Left ventricle myocardium superior (tissue), 1 donor: ENCODE measurements at regions not wholly inside any gene's neighbourhood (a gene's known extent, or its start where the extent isn't known, plus 50 kb on each side); places are given as distances from the start of the nearest gene placed in this dataset.

ENCODE experiments used
- ATAC-seq: fragments of 200-7000 bp; cut with Tn5 transposase; one replicate; pipeline ENCODE4 v1.9.1; 2020; ENCODE audit warnings: mild to moderate bottlenecking, moderate library complexity
- DNase-seq: peaks from one replicate; pipeline ENCODE4 v3.0.0-alpha.2; 2020
- intact Hi-C: fragments of 100-400 bp; cut with micrococcal nuclease; formaldehyde crosslinking; loops from one replicate; pipeline ENCODE4 v1.11.0; 2022
- donor health status: DM: no; HTN: yes; CAD: no; lungs with severe emphysema.

DNA sequence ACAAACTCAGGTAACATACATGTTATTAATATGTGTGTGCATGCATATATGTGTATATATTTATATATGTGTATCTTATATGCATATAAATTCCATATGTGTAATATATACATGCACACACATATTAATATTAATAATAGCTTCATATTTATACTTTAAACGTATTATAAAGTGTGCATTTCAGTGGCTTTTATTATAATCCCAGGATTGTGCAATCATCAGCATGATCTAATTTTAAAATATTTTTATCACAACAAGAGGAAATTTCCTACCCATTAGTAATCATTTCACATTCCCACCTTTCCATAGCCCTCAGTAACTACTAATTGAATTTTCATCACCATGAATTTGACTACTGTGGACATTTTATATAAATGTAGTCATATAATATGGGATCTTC is 2211.9 kb upstream of the TENM3 start:
- no peak for DNase-seq
- intact Hi-C loops, result no loop called here
- no peak for ATAC-seq

DNA sequence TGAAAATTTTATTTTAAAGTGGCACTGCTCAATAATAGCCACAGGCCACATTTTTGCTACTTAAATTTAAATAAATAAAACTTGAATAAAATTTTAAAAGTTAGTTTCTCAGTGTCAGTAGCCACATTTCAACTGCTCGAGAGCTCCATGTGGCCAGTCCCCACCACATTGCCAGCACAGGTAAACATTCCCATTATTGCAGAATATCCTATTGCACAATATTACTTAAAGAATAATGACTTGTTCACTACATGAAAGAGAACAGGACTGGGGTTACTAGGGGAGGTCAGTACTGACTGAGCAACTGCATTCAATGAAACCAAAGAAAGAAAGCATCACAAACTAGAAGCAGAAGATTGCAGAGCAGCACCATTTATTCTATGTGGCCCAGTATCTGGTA is 2201.6 kb upstream of the TENM3 start:
- intact Hi-C loops, result no loop called here
- DNase-seq (no peak), ATAC-seq (no peak)

DNA sequence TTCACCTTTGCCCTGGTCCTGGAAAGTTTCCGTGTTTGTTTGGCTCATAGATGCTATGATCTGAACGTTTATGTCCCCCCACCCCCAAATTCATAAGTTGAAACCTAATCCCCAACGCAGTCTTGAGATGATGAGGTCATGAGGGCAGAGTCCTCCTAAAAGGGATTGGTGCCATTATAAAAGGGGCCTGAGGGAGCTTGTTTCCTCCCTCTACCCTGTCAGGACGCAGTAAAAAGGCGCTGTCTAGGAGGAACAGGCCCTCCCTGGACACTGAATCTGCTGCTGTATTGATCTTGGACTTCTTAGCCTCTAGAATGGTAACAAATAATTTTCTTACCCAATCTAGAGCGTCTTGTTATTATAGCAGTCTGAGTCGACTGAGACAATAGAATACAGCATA is 2190.6 kb upstream of the TENM3 start:
- DNase-seq (no peak), ATAC-seq (no peak)
- intact Hi-C loops, result no loop called here

DNA sequence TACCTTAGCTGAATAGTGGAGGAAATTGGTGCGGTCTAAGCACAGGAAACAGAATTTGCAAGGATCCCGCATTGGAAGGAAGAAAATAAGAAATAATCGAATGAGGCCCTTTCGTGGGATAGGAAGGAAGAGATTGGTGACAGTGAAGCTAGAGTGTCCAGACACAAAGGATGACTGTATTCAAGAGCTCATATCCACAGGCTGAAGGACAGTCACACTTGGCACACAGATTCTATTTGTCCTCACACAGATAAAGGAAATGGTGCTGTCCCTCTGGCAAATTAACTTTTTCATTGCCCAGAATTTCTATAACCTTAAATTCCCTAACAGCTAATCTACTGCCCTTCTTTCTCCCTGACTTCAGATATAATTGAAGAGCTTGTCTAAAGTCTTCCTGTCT is 2188.9 kb upstream of the TENM3 start:
- intact Hi-C loops, result no loop called here
- ATAC-seq (no peak), DNase-seq (no peak)

DNA sequence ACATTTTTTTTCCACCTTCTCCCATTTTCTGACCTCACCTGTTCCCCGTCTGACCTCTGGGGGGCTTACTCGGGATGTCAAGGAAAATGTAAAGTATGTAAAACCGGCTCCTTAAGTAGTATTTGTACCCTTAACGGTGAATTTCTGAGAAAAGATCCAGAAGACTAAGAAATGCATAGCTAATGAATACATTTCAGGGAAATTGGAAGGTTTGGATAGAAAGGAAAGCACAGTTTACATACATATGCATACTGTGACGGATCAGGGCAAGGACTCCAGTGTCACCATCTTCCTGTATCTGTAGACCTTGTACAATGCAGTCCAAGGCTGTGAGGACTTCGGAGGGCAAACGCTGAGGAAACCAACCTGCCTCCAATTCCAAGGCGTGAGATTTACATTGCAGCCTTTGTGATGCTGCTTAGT is 2185.9 kb upstream of the TENM3 start:
- intact Hi-C loops, result no loop called here
- ATAC-seq (no peak), DNase-seq (no peak)

DNA sequence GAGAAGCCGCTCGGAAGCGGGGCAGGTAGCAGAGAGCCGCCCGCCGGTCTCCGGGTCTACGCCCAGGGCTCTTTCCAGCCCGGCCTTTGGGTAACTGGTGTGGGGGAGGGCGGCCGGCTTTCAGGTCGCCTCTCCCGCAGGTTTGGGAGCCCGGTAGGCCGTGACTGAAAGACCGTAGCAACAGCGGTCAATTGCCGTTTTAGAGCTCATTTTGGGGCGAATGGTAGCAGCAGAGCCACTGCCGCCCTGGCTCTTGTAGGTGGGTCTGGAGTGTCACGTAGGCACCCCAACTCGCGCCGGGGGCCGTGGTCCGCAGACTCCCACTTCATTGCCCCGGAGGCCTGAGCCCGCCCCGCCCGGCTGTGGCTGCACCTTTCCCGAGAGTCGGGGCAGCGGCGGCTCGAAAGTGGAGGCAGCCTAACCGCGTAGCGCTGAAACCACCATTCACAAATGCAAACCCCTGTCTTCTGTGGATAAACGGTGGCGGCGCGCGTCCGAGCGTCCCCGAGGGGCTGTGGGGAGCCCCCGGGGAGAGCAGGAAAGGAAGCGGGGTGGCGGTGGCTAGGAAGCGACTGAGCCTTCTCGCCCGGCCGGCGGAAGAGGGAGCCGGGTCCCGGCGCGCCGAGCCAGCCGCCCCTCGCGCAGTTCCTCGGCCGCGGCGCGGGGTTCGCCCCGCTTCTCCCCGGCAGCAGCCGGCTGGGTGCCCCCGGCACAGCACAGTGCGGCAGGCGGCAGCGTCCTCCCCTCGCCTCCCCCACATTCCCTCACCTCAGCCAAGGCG is 2185.1 kb upstream of the TENM3 start:
- intact Hi-C loops, result no loop called here
- DNase-seq, result peak; percentile 27
- ATAC-seq, result no peak

DNA sequence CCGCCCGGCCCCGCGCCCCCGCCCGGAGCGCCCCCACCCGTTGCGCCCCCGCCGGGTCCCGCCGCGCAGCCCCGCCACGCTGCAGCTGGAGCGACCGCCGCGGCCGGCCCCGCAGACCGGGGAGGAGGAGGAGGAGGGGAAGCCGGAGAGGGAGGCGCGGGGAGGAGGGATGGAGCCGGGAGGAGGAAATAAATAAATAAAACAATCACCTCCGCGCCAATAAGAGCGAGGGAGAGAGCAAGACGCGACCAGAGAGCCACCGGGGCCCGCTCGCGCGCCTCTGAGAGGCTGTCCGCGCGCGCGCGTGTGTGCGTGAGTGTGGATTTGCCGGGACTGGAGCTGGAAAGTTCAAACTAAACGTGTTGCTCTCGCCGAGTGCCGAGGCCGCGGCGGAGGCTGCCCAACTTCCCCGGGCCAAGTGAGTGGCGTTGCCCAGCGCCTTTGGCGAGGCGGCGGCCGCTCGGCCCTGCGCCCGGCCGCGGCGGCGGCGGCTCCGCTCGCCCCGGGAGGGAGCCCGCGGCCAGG is 2184.4 kb upstream of the TENM3 start:
- DNase-seq, result peak; percentile 32
- ATAC-seq, result peak; percentile 48
- intact Hi-C loops, result no loop called here

DNA sequence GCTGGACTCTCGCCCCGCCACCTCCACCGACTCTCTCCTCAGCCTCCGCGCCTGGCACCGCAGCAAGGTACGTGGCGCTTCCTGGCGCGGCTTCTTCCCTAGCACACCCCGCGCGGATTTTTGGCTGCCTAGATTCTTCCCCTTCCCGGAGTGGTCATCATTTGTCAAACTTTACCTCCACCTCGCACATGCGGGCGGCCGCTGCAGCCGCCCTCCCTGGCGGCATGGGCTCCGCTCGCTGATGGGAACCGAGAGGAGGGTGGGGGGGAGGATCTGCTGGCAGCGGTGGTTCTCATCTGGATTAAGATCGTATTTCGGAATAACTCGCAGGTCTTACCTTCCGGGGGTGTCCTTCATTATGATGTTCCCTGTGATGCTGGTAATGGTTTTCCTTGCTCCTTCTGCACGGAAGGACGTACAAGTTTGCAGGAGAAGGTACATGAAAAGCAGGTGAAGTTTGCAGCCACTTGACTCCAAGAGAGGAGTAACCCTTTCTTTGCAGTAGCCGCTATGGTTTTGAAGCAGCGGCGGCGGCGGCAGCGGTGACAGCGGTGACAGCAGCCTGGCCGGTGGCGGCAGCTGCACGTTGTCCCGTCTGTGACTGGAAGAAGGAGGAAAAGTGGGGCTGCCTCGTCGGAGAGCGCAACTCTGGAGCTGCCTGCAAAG is 2183.9 kb upstream of the TENM3 start:
- DNase-seq (no peak), ATAC-seq (no peak)
- intact Hi-C loops, result no loop called here

DNA sequence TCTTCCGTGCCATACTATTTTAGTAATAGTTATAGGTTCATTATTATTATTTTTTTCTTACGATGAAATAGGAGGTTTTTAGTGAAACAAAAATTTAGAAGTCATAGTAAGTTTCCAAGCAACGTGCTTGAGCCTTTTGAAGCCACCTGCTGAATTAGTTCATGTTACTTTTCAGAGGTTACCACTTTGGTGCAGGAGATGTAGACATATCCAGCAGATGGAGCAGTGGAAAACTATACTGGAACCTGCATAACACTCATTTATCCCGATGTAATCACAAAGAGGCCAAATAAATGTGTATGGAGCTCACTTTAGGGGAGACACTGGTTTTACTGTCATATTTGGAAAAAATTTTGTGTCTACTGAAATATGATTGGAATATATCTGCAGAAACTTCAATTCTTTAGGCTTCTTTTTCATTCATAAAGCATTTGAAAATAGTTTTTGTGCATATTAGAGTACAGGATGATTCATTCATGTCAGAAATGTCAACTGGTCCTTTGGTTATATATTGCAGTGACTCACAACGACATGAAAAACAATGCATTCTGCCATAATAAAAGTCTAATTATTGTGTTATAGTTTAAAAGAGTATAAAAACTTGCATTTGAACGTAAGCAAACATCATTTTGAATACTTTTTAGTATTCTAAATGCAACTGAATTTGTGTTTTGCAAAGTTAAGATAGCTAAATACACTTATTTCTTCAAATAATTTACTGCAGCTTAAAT is 2182.9 kb upstream of the TENM3 start:
- intact Hi-C loops, result no loop called here
- ATAC-seq (no peak), DNase-seq (no peak)

DNA sequence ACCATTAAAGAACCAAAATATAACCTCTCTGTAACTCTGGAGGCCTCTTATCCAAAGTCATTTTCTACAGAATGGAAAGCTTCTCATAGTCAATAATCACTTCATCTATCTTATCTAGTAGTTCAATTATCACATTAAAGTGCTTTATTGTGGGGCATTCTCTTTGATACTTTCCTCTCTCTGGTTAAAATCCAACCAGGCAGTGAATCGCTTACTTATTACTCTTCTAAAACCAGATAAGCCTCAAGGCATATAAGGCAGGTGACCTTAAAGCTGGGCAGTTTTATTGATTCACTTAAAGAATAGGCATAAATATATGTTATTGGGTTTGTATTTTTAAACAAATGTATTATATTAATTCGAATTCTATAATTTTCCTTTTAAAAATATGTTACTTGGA is 2162.1 kb upstream of the TENM3 start:
- DNase-seq, result no peak
- intact Hi-C loops, result no loop called here
- ATAC-seq, result no peak

DNA sequence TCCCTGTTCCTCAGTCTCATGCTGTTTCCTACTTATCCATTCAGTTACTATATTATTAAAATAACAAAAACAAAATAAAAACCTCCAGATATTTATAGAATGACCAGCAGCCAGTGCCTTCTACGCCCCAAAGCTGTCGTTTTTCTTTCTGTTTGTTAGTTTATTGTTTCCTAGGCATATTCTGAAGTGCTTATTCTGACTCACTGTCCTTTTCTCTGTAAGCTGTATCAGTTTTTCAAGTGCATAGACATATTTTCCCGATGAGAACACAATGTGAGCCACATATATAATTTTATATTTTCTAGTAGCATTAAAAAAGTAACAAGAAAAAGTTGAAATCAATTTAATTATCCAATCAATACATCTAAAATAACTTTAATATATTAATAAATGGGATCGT is 2158.6 kb upstream of the TENM3 start:
- DNase-seq (no peak), ATAC-seq (no peak)
- intact Hi-C loops, result no loop called here

DNA sequence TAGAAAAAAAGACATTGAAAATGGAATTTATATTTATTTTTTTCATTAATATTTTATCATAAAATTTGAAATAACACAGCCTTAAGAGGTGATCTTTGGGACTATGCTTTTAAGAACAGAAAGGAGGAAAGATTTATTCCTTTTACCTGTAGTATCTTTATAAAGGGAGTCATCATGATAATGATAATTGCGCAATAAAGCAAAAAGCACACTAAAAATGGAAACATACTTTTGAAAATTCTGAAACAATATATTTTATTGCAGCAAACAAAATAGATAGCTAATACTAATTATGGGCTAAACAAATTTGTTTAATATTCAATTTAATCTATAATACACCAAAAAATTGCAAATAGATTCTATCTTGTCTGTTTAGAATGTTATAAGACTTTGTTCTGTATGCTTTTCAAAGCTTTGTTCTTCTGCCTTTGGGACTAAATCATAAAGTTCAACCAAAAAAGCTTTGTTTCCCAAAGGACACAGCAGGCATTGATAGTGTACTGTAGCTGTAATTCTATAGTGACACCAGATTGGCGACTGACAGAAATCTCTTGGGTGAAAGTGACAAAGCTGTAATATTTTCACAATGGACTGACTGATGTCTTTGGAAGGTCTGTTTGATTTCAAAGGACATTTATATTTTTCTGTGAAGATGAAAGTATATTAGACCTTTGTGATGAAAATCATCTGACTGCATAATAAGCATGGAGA is 2156.6 kb upstream of the TENM3 start:
- no peak for ATAC-seq
- no peak for DNase-seq
- intact Hi-C loops, result no loop called here

DNA sequence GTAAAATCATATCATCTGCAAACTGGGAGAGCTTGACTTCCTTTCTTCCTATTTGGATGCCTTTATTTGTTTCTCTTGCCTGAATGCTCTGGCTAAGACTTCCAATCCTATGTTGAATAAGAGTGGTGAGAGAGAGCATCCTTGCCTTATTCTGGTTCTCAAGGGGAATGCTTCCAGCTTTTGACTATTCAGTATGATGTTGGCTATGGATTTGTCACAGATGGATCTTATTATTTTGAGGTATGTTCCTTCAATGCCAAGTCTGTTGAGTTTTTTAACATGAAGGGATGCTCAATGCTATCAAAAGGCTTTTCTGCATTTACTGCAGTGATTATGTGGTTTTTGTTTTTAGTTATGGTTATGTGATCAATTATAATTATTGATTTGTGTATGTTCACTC is 2144.6 kb upstream of the TENM3 start:
- no peak for DNase-seq
- intact Hi-C loops, result no loop called here
- no peak for ATAC-seq

DNA sequence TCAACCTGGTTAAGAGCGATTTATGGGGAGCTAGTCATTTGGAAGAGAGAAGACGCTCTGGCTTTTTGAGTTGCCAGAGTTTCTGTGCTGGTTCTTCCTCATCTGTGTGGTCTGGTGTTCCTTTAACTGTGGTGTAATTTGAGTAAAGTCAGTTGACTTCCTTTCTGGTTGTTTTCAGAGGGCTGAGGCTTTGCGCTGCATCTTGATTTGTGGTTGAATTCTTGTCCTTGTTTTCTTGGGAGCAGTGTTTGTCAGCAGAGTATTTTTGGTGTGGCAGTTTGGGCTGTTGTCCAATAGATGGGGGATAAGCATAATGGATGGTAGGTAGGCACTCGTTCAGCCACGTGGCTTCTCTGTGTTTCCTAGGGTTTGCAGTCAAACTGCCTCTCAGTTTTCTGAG is 2143.2 kb upstream of the TENM3 start:
- ATAC-seq (no peak), DNase-seq (no peak)
- intact Hi-C loops, result no loop called here

DNA sequence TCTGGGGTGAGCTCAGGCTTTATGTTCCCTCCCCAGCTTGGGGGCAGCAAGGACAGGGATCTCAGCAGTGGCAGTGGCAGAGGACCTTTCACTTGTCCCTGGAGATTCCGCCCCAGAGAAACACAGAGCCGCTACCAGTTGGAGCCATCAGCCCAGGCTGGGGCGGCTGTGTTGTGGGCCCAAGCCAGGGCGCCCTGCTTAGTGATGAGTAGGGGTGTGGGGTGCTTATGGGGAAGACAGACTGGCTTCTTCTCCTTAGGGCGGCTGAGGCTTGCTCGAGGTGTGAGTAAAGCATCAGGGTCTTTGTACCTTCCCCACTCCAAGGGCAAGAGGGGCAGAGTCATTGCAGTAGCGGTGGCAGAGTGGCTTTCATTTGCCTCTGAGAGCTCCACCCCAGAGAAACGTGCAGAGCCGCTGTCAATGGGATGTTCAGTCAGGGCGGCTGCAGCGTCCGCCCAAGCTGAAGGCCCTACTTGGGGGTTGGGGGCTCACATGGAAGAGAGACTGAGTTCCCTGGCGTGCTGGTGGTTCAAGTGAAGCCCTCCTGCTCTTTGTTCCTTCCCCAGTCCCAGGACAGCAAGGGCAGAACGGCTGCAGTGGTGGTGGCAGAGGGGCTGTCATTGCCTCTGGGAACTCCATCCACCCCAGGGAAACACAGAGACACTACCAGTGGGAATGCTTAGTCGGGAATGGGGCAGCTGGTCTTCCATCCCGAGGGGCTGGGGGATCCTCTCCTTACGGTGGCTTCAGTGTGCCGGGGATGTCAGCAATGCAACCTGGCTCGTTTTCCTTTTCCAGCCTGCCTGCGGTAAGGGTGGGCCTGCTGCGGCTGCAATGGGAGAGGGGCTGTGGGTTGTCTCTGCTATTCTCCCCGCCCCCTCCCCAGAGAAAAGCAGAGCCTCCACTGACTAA is 2142.5 kb upstream of the TENM3 start:
- DNase-seq, result no peak
- intact Hi-C loops, result no loop called here
- no peak for ATAC-seq

DNA sequence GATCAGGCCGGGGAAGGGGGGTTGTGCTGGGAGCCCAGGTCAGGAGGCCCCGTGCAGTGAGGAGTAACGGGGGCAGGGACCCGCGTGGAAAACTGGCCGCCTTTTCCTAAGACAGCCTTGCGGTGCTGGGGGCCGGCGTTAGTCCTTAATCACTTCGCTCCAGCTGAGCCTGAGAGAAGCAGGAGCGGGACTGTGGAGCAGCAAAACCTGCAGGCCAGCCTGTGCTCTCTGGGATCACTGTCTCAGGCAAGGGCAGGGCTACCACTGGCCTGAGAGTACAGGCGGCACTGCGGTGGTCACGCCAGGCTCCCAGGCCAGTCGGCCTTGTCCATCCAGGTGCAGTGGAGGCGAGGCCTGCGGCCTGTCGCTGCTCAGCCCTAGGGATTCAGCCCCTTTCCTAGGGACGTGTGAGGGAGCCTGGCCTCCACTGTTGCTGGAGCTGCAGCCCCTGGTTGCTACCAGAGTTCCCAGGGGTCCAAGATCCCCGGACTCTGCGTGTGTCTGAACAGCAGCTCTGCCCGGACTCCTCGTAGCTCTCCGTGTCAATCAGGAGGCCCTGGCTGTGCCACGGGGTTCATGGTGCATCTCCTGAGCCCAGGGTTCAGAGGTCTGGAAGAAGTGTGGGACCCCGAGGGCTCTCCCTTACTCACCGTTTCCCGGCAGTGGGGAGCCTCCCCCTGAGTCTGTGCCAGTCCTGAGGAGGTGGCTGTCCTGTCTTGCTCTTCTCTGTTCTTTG is 2141.7 kb upstream of the TENM3 start:
- ATAC-seq (no peak), DNase-seq (no peak)
- intact Hi-C loops, result no loop called here

DNA sequence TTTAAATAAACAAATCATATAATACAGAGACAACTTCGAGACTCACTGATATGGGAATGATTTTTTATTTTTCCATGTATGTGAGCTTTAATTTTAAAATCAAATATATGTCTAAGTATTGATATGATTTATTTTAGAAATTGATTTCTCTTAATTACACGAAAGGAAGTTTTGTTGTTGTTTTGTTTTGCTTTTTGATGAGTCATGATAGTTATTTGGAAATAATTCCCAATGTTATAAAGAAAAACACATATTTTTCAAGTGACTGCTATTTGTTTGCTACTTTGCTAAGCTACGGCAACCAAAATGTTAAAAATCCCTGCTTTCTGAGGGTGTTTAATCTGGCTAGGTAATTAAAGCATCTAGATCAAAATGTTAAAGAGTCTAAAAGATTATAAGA is 2139.4 kb upstream of the TENM3 start:
- intact Hi-C loops, result no loop called here
- ATAC-seq, result no peak
- DNase-seq, result no peak

DNA sequence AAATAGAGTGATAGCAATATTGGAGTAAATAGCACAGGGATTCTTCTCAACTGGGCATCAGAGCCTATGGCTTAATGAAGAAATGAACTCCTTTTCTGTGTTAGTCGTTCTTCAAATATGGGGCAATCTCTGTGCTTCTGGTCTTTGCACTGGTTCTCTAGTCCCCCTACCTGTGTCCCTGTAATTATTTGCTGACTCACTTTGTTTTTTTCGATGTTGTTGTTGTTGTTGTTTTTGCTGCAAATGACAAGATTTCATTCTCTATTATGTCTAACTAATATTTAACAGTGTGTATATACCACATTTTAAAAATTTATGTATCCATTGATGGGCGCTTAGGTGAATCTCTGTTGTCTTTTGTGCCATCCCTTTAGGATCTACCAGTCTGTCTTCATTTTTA is 2137.8 kb upstream of the TENM3 start:
- DNase-seq, result no peak
- intact Hi-C loops, result no loop called here
- ATAC-seq, result no peak
